GM12864 (cell line): ENCODE measurements at regions not wholly inside any gene's neighbourhood (a gene's known extent, or its start where the extent isn't known, plus 50 kb on each side); places are given as distances from the start of the nearest gene placed in this dataset.

Experiments used
- DNase-seq: peaks from one replicate; pipeline ENCODE4 v3.0.0-alpha.2; 2011; ENCODE audit warnings: low read depth
- H3K4me3 ChIP-seq: 2 replicates; pipeline ENCODE4 v1.5.1; 2011; ENCODE audit warnings: mild to moderate bottlenecking, low read depth, low read length, control low read depth
- TF ChIP-seq, protein P1 (sequence below): IDR thresholded peaks from 2 replicates; pipeline ENCODE4 v1.5.1; 2011; ENCODE audit warnings: low read depth, mild to moderate bottlenecking, moderate library complexity, low read length, control low read depth, inconsistent platforms; ENCODE audit errors: missing control alignments

DNA sequence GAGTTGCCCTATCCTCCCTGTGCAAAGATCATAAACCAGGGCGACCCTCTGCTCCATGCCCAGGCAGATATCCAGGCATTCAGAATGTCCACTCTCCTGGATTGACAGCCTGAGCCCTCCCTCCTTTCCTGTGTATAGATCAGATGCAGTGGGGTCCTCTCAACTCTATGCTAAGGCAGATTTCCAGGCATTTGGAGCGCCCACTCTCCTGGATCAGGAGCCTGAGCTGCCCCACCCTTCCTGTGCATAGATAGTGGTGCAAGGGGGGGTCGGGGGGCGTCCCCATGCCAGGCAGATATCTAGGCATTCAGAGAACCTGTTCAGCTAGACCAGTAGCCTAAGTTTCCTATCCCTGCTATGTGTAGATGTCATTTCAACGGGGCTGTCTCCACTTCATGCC lies 941.1 kb downstream of the PCDH19 start:
- H3K4me3 ChIP-seq: no peak overlapping the region
- DNase-seq: no peak
- TF ChIP-seq, protein P1, sequence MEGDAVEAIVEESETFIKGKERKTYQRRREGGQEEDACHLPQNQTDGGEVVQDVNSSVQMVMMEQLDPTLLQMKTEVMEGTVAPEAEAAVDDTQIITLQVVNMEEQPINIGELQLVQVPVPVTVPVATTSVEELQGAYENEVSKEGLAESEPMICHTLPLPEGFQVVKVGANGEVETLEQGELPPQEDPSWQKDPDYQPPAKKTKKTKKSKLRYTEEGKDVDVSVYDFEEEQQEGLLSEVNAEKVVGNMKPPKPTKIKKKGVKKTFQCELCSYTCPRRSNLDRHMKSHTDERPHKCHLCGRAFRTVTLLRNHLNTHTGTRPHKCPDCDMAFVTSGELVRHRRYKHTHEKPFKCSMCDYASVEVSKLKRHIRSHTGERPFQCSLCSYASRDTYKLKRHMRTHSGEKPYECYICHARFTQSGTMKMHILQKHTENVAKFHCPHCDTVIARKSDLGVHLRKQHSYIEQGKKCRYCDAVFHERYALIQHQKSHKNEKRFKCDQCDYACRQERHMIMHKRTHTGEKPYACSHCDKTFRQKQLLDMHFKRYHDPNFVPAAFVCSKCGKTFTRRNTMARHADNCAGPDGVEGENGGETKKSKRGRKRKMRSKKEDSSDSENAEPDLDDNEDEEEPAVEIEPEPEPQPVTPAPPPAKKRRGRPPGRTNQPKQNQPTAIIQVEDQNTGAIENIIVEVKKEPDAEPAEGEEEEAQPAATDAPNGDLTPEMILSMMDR: no peak

DNA sequence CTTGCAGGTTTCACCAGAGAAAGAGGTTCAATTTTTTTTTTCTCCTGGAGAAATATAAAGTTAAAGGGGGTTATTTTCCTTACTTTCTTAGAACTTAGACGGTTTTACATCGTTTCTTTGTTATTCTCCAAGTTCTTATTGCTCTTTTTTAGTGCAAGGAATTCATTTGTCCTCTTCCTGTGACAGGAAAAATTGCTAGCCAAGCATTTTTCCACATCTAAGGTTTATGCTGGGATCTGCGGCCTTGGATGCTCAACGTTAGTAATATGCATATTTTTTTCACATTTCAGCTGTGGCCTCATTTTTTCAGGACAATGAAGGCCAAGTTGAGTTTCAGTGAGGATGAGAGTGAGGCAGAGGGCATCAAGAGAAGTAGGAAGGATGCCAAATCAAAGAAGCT lies 948.9 kb downstream of the PCDH19 start:
- TF ChIP-seq, protein P1: no peak

DNA sequence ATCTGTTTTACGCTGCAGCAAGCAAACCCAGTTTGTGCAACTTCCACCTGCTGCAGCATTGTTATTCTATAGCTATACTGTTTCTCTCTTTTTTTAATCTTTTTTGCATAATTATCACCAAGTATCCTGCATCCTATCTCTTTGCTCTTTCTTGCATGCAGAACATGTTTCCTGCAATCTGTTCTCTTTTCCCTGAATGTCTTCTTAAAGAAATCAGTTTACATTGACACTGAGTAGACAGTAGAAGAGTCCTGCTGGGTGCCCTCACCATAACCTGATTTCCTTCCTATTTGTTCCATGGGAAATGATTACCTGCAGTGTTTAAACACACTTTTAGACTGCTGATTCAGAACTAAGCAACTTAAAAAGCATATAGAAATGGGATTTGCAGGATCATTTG lies 964.7 kb downstream of the PCDH19 start:
- no peak for DNase-seq
- TF ChIP-seq, protein P1: no peak
- no peak overlapping the region for H3K4me3 ChIP-seq

More for the DNA sequence above, 948.9 kb downstream of the PCDH19 start:
- H3K4me3 ChIP-seq: no peak overlapping the region
- DNase-seq: no peak

DNA sequence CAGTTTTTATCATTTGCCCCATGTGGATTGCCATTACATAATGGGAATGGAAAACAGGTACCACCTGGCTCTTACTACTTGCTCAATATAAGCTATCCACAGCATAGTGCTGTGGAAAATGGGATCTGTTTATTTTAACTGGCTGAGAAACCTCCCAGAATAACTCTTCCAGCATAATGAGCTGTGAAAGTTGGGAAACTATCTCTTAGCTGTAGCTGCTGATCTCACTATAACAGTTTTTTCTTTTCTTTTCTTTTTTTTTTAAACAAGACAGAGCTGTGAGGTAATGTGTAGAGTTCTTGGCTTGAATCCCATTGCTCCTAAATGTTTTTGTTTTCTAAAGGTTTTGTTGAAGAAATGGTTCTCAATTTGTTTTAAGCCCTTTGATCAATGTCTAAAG lies 988.3 kb downstream of the PCDH19 start:
- H3K4me3 ChIP-seq: no peak overlapping the region
- DNase-seq: no peak
- TF ChIP-seq, protein P1: no peak

DNA sequence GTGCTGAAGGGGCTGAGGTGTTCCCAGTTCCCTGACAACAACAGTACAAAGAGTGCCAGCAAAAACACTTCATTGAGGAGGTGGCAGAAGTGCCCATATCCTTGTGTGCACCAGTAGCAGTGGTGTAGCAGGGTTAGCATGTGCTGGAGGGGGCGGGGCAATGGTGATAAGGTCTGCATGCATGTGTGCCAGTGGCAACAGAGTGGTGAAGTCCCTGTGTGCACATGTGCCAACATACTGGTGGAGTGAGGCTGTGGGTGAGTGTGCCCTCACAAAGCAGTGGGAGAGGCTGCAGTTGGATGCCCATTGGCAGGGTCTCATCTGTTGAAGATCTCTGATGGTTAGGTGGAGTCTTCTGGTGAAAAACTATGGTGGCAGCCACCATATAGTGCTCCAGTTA lies 994.6 kb downstream of the PCDH19 start:
- DNase-seq: no peak
- TF ChIP-seq, protein P1: no peak
- no peak overlapping the region for H3K4me3 ChIP-seq

DNA sequence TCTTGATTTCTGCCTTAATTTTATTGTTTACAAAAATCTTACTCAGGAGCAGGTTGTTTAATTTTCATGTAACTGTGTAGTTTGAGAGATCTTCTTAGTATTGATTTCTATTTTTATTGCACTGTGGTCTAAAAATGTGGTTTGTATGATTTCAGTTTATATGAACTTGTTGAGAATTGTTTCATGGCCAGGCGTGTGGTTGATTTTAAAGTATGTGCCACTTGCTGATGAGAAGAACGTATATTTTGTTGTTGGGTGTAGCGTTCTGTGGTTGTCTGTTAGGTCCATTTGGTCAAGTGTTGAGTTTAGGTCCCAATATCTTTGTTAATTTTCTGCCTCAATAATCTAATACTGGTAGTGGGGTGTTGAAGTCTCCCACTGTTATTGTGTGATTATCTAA lies 996.8 kb downstream of the PCDH19 start:
- DNase-seq: no peak
- TF ChIP-seq, protein P1: no peak
- no peak overlapping the region for H3K4me3 ChIP-seq

DNA sequence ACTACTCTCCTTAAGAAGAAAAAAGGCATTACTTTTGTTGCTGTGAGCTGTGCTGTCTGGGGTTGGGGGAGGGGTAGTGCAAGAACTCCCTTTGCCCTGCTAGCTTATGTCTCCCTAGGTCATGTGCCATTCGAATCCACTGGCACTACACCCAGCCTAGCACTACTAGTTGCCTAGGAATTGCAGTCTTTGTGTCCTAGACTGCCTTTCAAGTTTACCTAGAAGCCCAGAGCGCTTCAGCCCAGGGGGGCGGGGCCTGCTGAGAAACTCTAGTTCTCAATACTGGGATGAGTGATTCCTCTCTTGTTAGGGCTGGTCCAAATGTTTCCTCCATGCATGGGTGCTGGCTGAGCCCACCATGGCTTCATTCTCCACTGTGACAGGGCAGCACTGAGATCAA lies 1011.5 kb downstream of the PCDH19 start:
- TF ChIP-seq, protein P1: no peak
- no peak for DNase-seq
- no peak overlapping the region for H3K4me3 ChIP-seq
